GM20000 (cell line): ENCODE measurements at regions not wholly inside any gene's neighbourhood (a gene's known extent, or its start where the extent isn't known, plus 50 kb on each side); places are given as distances from the start of the nearest gene placed in this dataset.

Experiments used
- DNase-seq: peaks from one replicate; pipeline ENCODE4 v3.0.0; 2012; ENCODE audit warnings: low spot score
- TF ChIP-seq, protein P1 (sequence below): IDR thresholded peaks from 2 replicates; pipeline ENCODE4 v1.5.1; 2012; ENCODE audit warnings: mild to moderate bottlenecking, control low read depth; ENCODE audit errors: extremely low read depth, missing control alignments

DNA sequence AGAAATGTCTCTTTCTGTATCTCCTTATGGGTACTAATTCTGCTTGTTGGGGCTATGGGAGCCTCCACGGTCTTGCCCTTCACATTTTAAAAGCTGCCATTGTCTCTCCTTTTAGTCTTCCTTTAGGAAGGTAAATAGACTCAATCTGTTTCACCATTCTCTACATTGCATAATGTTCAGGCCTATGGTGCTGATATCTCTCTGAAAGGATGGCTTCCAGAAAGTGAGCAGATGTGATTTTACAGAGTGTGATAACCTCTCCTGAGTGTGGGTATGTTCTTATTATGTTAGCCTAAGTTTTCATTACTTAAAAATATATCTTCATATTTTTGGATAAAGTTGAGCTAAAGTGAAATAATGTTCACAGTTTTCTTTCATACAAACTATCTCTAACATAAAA lies 254.0 kb upstream of the PITX2 start:
- TF ChIP-seq, protein P1, sequence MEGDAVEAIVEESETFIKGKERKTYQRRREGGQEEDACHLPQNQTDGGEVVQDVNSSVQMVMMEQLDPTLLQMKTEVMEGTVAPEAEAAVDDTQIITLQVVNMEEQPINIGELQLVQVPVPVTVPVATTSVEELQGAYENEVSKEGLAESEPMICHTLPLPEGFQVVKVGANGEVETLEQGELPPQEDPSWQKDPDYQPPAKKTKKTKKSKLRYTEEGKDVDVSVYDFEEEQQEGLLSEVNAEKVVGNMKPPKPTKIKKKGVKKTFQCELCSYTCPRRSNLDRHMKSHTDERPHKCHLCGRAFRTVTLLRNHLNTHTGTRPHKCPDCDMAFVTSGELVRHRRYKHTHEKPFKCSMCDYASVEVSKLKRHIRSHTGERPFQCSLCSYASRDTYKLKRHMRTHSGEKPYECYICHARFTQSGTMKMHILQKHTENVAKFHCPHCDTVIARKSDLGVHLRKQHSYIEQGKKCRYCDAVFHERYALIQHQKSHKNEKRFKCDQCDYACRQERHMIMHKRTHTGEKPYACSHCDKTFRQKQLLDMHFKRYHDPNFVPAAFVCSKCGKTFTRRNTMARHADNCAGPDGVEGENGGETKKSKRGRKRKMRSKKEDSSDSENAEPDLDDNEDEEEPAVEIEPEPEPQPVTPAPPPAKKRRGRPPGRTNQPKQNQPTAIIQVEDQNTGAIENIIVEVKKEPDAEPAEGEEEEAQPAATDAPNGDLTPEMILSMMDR: no peak
- DNase-seq: no peak

DNA sequence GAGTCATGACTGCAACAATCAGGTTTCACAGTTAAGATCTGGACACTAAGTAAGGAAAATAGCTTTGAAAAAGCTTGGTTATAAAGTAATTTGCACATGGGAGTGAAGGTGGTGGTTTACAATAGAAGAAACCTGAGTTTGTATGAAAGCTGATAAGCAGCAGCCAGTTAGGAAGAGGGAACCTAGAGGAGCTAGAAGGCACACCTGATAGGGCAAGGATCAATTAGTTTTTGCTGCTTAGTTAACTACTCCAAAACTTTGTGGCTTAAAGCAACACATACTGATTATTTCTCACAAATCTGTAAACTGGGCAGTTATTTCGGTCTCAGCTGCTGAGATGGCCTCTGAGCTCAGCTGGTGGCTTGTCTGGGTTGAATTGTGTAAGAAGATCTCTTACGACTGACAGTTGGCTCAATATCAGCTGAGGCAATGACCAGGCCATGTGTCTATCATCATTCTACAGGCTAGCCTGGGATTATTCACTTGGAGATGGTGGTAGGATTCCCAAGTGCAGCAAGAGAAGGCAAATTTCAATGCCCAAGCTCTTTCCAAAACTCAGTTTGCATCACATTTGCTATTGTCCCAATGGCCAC lies 255.0 kb upstream of the PITX2 start:
- DNase-seq: no peak
- TF ChIP-seq, protein P1: no peak

DNA sequence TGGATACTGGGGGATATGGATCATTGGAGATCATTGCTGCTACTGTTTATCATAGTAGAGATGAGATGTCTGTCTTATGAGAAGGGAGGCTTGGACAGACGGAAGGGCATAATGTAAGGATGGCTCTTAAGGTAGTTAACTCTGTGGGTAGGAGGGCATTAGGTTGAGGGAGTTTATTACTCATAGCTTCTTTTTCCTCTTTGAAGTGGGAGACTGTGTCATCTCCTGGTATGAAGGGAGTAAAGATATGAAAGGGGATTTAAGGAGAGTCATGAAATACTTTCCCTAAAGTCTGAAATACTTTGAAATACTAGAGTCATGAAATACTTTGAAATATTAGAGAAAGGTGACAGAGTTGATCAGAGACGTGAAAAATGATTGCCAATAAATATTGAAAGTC lies 255.5 kb upstream of the PITX2 start:
- DNase-seq: no peak
- TF ChIP-seq, protein P1: no peak

DNA sequence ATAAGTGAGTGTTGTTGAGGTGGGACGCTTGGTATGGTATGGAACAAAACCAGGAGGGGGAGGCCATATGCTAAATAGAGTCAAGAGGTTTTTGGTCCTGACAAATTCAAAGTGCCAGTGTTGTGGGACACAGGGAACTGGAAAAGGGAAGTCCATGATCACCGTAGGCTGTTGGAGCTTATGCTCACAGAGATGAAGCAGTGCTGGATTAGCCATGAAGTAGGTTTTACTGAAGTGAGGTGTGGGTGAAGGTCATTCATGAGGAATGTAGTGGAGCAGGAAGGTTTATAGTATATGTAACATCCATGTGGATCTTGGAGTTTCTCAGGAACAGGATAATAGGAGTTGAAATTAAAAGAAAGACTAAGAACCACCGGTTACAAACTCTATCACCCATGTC lies 256.1 kb upstream of the PITX2 start:
- no peak for DNase-seq
- TF ChIP-seq, protein P1: no peak

DNA sequence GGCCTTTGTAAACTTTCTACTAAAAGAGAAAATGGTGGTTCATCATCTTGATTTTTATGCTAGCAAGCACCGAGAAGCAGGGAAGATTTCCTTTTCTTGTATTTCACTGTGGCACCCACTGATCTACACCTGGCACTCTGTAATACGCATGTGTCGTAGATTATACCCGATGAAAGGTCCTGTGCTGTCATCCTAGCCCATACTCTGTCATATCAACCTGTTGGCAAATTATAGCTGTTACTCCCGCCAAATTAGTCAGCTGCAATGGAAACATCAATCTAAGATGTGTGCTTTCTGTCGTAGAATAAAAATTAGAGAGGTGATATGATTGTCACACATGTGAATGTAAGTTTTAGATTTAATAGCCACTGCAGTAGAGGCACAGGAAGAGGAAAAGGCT lies 263.4 kb upstream of the PITX2 start:
- TF ChIP-seq, protein P1: no peak
- no peak for DNase-seq

DNA sequence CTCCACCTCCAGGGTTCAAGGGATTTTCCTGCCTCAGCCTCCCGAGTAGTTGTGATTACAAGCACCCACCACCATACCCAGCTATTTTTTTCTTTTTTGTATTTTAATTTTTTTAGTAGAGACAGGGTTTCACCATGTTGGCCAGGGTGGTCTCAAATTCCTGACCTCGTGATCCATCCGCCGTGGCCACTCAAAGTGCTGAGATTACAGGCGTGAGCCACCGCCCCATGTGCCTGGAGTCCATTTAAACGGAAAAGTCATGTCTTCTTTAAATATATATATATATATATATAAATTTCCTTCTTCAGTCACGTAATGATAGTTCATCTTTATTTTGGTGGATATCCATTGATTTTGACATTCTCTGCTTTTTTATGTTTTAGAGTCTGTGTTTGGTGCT lies 264.0 kb upstream of the PITX2 start:
- TF ChIP-seq, protein P1: no peak
- no peak for DNase-seq

DNA sequence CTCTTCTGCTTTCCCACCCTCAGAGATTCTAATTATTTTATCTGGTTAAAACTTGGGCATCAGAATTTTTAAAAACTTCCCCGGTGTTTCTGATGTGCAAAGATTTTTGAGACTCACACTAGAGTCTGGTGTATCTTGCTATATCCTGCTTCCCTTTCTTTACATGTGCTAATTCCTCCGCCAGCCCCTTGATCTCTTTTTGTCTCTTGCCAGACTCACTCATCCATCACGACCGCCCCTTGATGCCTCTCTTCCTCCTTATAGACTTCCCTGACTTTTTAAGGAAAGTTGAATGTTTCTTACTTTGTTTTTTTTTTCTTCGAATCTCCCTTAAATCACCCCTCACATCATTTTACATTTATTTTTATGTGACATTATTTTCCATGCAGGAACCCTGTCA lies 274.9 kb upstream of the PITX2 start:
- TF ChIP-seq, protein P1: no peak
- DNase-seq: no peak
